IMR-90 (cell line): ENCODE measurements at regions not wholly inside any gene's neighbourhood (a gene's known extent, or its start where the extent isn't known, plus 50 kb on each side); places are given as distances from the start of the nearest gene placed in this dataset.

Source experiments
- ATAC-seq: fragments of 200-7000 bp; cut with Tn5 transposase; 2 replicates; pipeline ENCODE4 v1.9.1; 2020; ENCODE audit warnings: low read depth, mild to moderate bottlenecking, moderate library complexity
- BruUV-seq: library from RNA; stranded (reverse); fragments of 400-500 nt; replicated peaks from 2 replicates; lab custom pipeline; 2021; lab: Mats Ljungman, UMichigan
- CTCF ChIA-PET: fragments of 300-600 bp; formaldehyde crosslinking; extraction: SDS; loops from one replicate; lab custom pipeline; 2021; ENCODE audit warnings: antibody characterized with exemption; lab: Yijun Ruan, JAX
- POLR2A ChIA-PET: fragments of 300-600 bp; sonication (Branson Sonifier 250); formaldehyde crosslinking; loops from one replicate; lab custom pipeline; 2022; ENCODE audit warnings: antibody characterized with exemption; ENCODE audit not compliant: unreplicated experiment; lab: Charles Lee
- DNase-seq: peaks from one replicate; pipeline ENCODE4 v3.0.0; 2013
- H2AFZ ChIP-seq: replicated peaks from 2 replicates; pipeline ENCODE3; 2013; ENCODE audit warnings: low read length, mild to moderate bottlenecking; ENCODE audit not compliant: poor library complexity
- H2AK5ac ChIP-seq: 2 replicates; pipeline ENCODE4 v1.6.1; 2013; ENCODE audit warnings: low read depth, low read length, inconsistent platforms
- H2AK9ac ChIP-seq: replicated peaks from 2 replicates; pipeline ENCODE3; 2013; ENCODE audit warnings: mild to moderate bottlenecking, low read depth, low read length, moderate library complexity; ENCODE audit not compliant: poor library complexity
- H2BK120ac ChIP-seq: 2 replicates; pipeline ENCODE4 v1.6.1; 2013; ENCODE audit warnings: low read depth, low read length, inconsistent platforms
- H2BK15ac ChIP-seq: 3 replicates; pipeline ENCODE4 v1.6.1; 2013; ENCODE audit warnings: low read depth, low read length, inconsistent platforms
- H2BK20ac ChIP-seq: 2 replicates; pipeline ENCODE4 v1.6.1; 2013; ENCODE audit warnings: low read depth, mild to moderate bottlenecking, inconsistent platforms, low read length, moderate library complexity
- H2BK5ac ChIP-seq: 2 replicates; pipeline ENCODE4 v1.6.1; 2013; ENCODE audit warnings: mild to moderate bottlenecking, low read depth, low read length, inconsistent platforms; ENCODE audit not compliant: poor library complexity, severe bottlenecking
- H3K14ac ChIP-seq: replicated peaks from 2 replicates; pipeline ENCODE4 v1.6.1; 2013; ENCODE audit warnings: low read depth, low read length, inconsistent platforms
- H3K18ac ChIP-seq: 2 replicates; pipeline ENCODE4 v1.6.1; 2013; ENCODE audit warnings: low read depth, low read length, control low read depth
- H3K23ac ChIP-seq: 2 replicates; pipeline ENCODE4 v1.6.1; 2013; ENCODE audit warnings: low read depth, low read length, inconsistent platforms
- H3K27ac ChIP-seq: 2 replicates; pipeline ENCODE4 v1.5.1; 2013; ENCODE audit warnings: mild to moderate bottlenecking, control low read depth, low read length; ENCODE audit not compliant: insufficient read depth
- H3K27me3 ChIP-seq: 2 replicates; pipeline ENCODE4 v1.6.1; 2013; ENCODE audit warnings: low read length; ENCODE audit not compliant: control insufficient read depth, insufficient read depth
- H3K36me3 ChIP-seq: 2 replicates; pipeline ENCODE4 v1.6.1; 2013; ENCODE audit warnings: low read length, mixed read lengths; ENCODE audit not compliant: control insufficient read depth, insufficient read depth
- H3K4ac ChIP-seq: 2 replicates; pipeline ENCODE4 v1.6.1; 2013; ENCODE audit warnings: low read depth, low read length, inconsistent platforms
- H3K4me1 ChIP-seq: 2 replicates; pipeline ENCODE4 v1.6.1; 2013; ENCODE audit warnings: low read length, mixed read lengths; ENCODE audit not compliant: control insufficient read depth, insufficient read depth
- H3K4me2 ChIP-seq: 2 replicates; pipeline ENCODE4 v1.6.1; 2013; ENCODE audit warnings: low read depth, mild to moderate bottlenecking, control low read depth, low read length, moderate library complexity
- H3K4me3 ChIP-seq: 2 replicates; pipeline ENCODE4 v1.5.1; 2013; ENCODE audit warnings: low read depth, mild to moderate bottlenecking, control low read depth, low read length, moderate library complexity; ENCODE audit not compliant: insufficient read depth
- H3K56ac ChIP-seq: 2 replicates; pipeline ENCODE4 v1.6.1; 2013; ENCODE audit warnings: low read length, inconsistent platforms; ENCODE audit not compliant: insufficient read depth; ENCODE audit errors: extremely low read depth
- H3K79me1 ChIP-seq, 2 experiments: 2 replicates each; pipeline ENCODE4 v1.6.1; 2013; ENCODE audit warnings: low read length in 2 of 2, inconsistent platforms in 1 of 2, low read depth in 1 of 2
- H3K9ac ChIP-seq: 2 replicates; pipeline ENCODE4 v1.6.1; 2013; ENCODE audit warnings: low read depth, low read length, control low read depth
- H3K9me1 ChIP-seq: 2 replicates; pipeline ENCODE4 v1.6.1; 2013; ENCODE audit warnings: low read length, inconsistent platforms; ENCODE audit not compliant: insufficient read depth
- H3K9me3 ChIP-seq: 2 replicates; pipeline ENCODE4 v1.6.1; 2013; ENCODE audit warnings: low read length; ENCODE audit not compliant: control insufficient read depth, insufficient read depth
- H4K20me1 ChIP-seq: 2 replicates; pipeline ENCODE4 v1.6.1; 2013; ENCODE audit warnings: low read length, inconsistent platforms; ENCODE audit not compliant: insufficient read depth
- H4K5ac ChIP-seq: 2 replicates; pipeline ENCODE4 v1.6.1; 2013; ENCODE audit warnings: mild to moderate bottlenecking, low read depth, low read length, control low read depth
- H4K8ac ChIP-seq, 2 experiments: 2 replicates each; pipeline ENCODE4 v1.6.1; 2013; ENCODE audit warnings: low read depth in 2 of 2, low read length in 2 of 2, control low read depth in 1 of 2, inconsistent platforms in 1 of 2
- H4K91ac ChIP-seq: 2 replicates; pipeline ENCODE4 v1.6.1; 2013; ENCODE audit warnings: low read depth, low read length, inconsistent platforms; ENCODE audit not compliant: insufficient read depth
- FOS ChIP-seq: fragments of 150-350 bp; IDR thresholded peaks from 2 replicates; pipeline ENCODE4 v1.6.1; 2016; ENCODE audit warnings: low read depth, low read length
- MAZ ChIP-seq: IDR thresholded peaks from 2 replicates; pipeline ENCODE4 v1.6.1; 2012; ENCODE audit warnings: low read depth, mild to moderate bottlenecking, low read length, improper control_type of control experiment, moderate library complexity, borderline replicate concordance
- MXI1 ChIP-seq: IDR thresholded peaks from 2 replicates; pipeline ENCODE4 v1.6.1; 2012; ENCODE audit warnings: low read depth, mild to moderate bottlenecking, low read length, moderate library complexity, borderline replicate concordance
- NFE2L2 ChIP-seq: fragments of 150-350 bp; IDR thresholded peaks from 2 replicates; pipeline ENCODE4 v1.6.1; 2016; ENCODE audit warnings: low read depth, mild to moderate bottlenecking, low read length
- POLR2A ChIP-seq: IDR thresholded peaks from 2 replicates; pipeline ENCODE4 v1.6.1; 2012; ENCODE audit warnings: mild to moderate bottlenecking, low read depth, low read length
- WGBS, 2 experiments: methylation state at CpG; one replicate each; pipeline versions ENCODE4 v1.1.5 to v1.1.7; 2013; ENCODE audit warnings: missing lambda C conversion rate in 2 of 2; ENCODE audit not compliant: insufficient read length in 1 of 2; ENCODE audit errors: extremely low coverage in 2 of 2; 5-methylcytosine and 5-hydroxymethylcytosine counted together
- dilution Hi-C: fragments of 300-500 bp; cut with HindIII; formaldehyde crosslinking; loops from one replicate; pipeline ENCODE4 v1.14.3; 2018; ENCODE audit warnings: low sequenced_read_pairs; ENCODE audit not compliant: unreplicated experiment
- in situ Hi-C: fragments of 300-500 bp; cut with MboI; formaldehyde crosslinking; loops from 3 replicates; pipeline ENCODE4 v1.14.3; 2019; ENCODE audit warnings: low sequenced_read_pairs, inconsistent platforms, mixed read lengths
- intact Hi-C: fragments of 100-400 bp; cut with micrococcal nuclease; formaldehyde crosslinking; loops from 2 replicates; pipeline ENCODE4 v1.10.0; 2022
- TF ChIP-seq, protein P1 (sequence below): fragments of 150-350 bp; IDR thresholded peaks from 2 replicates; pipeline ENCODE4 v1.6.1; 2016; ENCODE audit warnings: low read depth, mild to moderate bottlenecking, low read length, moderate library complexity, borderline replicate concordance
- TF ChIP-seq, protein P2 (sequence below): conservative IDR thresholded peaks from 2 replicates; pipeline ENCODE4 v1.5.1; 2012; ENCODE audit warnings: mild to moderate bottlenecking, low read depth, low read length, improper control_type of control experiment

DNA sequence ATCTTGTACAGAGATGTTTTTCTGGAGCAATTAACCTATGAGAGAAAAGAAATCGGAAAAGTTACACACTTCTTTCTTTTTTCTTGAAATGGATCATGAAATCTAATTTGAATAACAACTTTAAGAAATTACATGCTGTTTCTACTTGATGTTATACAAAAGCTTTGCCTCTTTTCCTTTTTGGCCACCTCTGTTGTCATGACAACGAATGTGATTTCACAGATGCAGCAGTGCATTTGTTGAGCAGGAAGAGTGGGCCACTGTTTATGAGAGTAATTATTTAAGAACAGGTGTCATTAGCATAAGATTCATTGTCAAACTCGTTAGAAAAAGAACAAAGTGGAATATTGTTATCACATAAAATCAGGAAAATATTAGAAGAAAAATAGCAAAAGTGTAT, 148.3 kb upstream of the IMPG1 start:
- Histone ChIP-seq H2BK120ac (no peak overlapping the region), H3K79me1 (no peaks in the 10 kb centered on the region), H4K20me1 (no peaks in the 10 kb centered on the region), H2BK15ac (no peak overlapping the region), H3K18ac (no peak overlapping the region), H3K4me1 (no peaks in the 10 kb centered on the region), H3K23ac (no peak overlapping the region), H4K5ac (no peak overlapping the region), H3K9ac (no peak overlapping the region), H4K8ac (no peak overlapping the region), H2BK5ac (no peak overlapping the region), H3K4me3 (no peak overlapping the region), H2AK9ac (no peak overlapping the region), H3K27me3 (no peaks in the 10 kb centered on the region), H3K4me2 (no peak overlapping the region), H3K56ac (no peak overlapping the region), H3K9me1 (no peaks in the 10 kb centered on the region), H4K91ac (no peak overlapping the region), H3K9me3 (peaks cover 2% of the 10 kb centered on the region; the same call in 1 of the 2 replicates), H3K27ac (no peak overlapping the region), H2BK20ac (no peak overlapping the region), H2AFZ (no peak overlapping the region), H3K36me3 (no peaks in the 10 kb centered on the region), H3K14ac (no peak overlapping the region), H3K4ac (no peak overlapping the region), H2AK5ac (no peak overlapping the region)
- in situ Hi-C loops (no loop called here), intact Hi-C loops (no loop called here), dilution Hi-C loops (no loop called here)
- no peak for TF ChIP-seq MXI1
- TF ChIP-seq, protein P1, sequence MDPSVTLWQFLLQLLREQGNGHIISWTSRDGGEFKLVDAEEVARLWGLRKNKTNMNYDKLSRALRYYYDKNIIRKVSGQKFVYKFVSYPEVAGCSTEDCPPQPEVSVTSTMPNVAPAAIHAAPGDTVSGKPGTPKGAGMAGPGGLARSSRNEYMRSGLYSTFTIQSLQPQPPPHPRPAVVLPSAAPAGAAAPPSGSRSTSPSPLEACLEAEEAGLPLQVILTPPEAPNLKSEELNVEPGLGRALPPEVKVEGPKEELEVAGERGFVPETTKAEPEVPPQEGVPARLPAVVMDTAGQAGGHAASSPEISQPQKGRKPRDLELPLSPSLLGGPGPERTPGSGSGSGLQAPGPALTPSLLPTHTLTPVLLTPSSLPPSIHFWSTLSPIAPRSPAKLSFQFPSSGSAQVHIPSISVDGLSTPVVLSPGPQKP: no peak
- no peak for TF ChIP-seq POLR2A
- TF ChIP-seq MAZ: no peak
- TF ChIP-seq NFE2L2: no peak
- TF ChIP-seq, protein P2, sequence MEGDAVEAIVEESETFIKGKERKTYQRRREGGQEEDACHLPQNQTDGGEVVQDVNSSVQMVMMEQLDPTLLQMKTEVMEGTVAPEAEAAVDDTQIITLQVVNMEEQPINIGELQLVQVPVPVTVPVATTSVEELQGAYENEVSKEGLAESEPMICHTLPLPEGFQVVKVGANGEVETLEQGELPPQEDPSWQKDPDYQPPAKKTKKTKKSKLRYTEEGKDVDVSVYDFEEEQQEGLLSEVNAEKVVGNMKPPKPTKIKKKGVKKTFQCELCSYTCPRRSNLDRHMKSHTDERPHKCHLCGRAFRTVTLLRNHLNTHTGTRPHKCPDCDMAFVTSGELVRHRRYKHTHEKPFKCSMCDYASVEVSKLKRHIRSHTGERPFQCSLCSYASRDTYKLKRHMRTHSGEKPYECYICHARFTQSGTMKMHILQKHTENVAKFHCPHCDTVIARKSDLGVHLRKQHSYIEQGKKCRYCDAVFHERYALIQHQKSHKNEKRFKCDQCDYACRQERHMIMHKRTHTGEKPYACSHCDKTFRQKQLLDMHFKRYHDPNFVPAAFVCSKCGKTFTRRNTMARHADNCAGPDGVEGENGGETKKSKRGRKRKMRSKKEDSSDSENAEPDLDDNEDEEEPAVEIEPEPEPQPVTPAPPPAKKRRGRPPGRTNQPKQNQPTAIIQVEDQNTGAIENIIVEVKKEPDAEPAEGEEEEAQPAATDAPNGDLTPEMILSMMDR: no peak
- no peak for TF ChIP-seq FOS
- BruUV-seq: no TSS peak
- POLR2A ChIA-PET: no interaction called here
- DNase-seq (no peak), ATAC-seq (no peak)
- WGBS, 2 experiments: no CpG with 5 or more reads among the region's 3 CpGs
- CTCF ChIA-PET: interaction anchor here (0.7 kb wide), 1 partner anchor 472 kb away, joined by 10 read pairs; no protein-coding TSS in a partner anchor
